Stimulated activated CD8-positive, alpha-beta memory T cell treated with anti-CD3 and anti-CD28 coated beads, Interleukin-2, amount 100 ng/mL, for 1 hour (primary cell): ENCODE measurements at regions not wholly inside any gene's neighbourhood (a gene's known extent, or its start where the extent isn't known, plus 50 kb on each side); places are given as distances from the start of the nearest gene placed in this dataset.

ENCODE experiments used
- DNase-seq, 2 donors: peaks; one replicate each; pipeline ENCODE4 v3.0.0-alpha.2; 2020; ENCODE audit warnings: low read depth in 2 of 2

GRCh38 chr20:53837126-53837826 lies 233.1 kb downstream of the BCAS1 start:
- DNase-seq = no peak

- DNase-seq = no peak
Observed at GRCh38 chr20:53834749-53835148, 235.6 kb downstream of the BCAS1 start.

- no peak for DNase-seq
Observed at GRCh38 chr20:53834062-53834442, 236.3 kb downstream of the BCAS1 start.

GRCh38 chr20:53833333-53834061 lies 236.9 kb downstream of the BCAS1 start:
- DNase-seq = no peak

GRCh38 chr20:53832499-53832898 lies 237.9 kb downstream of the BCAS1 start:
- no peak for DNase-seq

GRCh38 chr20:53831812-53832211 lies 238.2 kb upstream of the ZNF217 start:
- DNase-seq = no peak

- no peak for DNase-seq
Observed at GRCh38 chr20:53831228-53831627, 237.6 kb upstream of the ZNF217 start.

GRCh38 chr20:53829724-53830521 lies 236.3 kb upstream of the ZNF217 start:
- no peak for DNase-seq

GRCh38 chr20:53829255-53829723 lies 235.7 kb upstream of the ZNF217 start:
- no peak for DNase-seq

GRCh38 chr20:53828682-53829254 lies 235.1 kb upstream of the ZNF217 start:
- no peak for DNase-seq

- DNase-seq = no peak
Observed at GRCh38 chr20:53828088-53828681, 234.5 kb upstream of the ZNF217 start.

GRCh38 chr20:53827292-53828087 lies 233.9 kb upstream of the ZNF217 start:
- no peak for DNase-seq

GRCh38 chr20:53826597-53827291 lies 233.1 kb upstream of the ZNF217 start:
- no peak for DNase-seq

- DNase-seq = no peak
Observed at GRCh38 chr20:53826090-53826489, 232.5 kb upstream of the ZNF217 start.

GRCh38 chr20:53825282-53825681 lies 231.6 kb upstream of the ZNF217 start:
- no peak for DNase-seq

- no peak for DNase-seq
Observed at GRCh38 chr20:53824779-53825178, 231.1 kb upstream of the ZNF217 start.

- DNase-seq = no peak
Observed at GRCh38 chr20:53823121-53823764, 229.6 kb upstream of the ZNF217 start.

GRCh38 chr20:53822534-53822933 lies 228.9 kb upstream of the ZNF217 start:
- no peak for DNase-seq

- no peak for DNase-seq
Observed at GRCh38 chr20:53819973-53820451, 226.4 kb upstream of the ZNF217 start.
